BJ (cell line): ENCODE measurements at regions not wholly inside any gene's neighbourhood (a gene's known extent, or its start where the extent isn't known, plus 50 kb on each side); places are given as distances from the start of the nearest gene placed in this dataset. TPM values are rescaled to one million over a fixed set of nuclear protein-coding genes. Genes with fewer than 3 reads are reported as not detected.

Experiments used
- CTCF ChIA-PET: fragments of 350-600 bp; formaldehyde crosslinking; extraction: SDS; loops from one replicate; lab custom pipeline; 2021; ENCODE audit warnings: antibody characterized with exemption, inconsistent platforms; lab: Yijun Ruan, JAX
- POLR2A ChIA-PET: fragments of 300-600 bp; sonication (Branson Sonifier 250); formaldehyde crosslinking; extraction: SDS; loops from one replicate; lab custom pipeline; 2021; ENCODE audit warnings: antibody characterized with exemption; lab: Charles Lee
- DNase-seq: peaks from one replicate; pipeline ENCODE4 v3.0.0-alpha.2; 2011; ENCODE audit warnings: low read depth
- H3K27me3 ChIP-seq: 2 replicates; pipeline ENCODE4 v1.6.0; 2011; ENCODE audit warnings: low read length; ENCODE audit not compliant: control insufficient read depth, insufficient read depth
- H3K36me3 ChIP-seq: 2 replicates; pipeline ENCODE4 v1.5.1; 2011; ENCODE audit warnings: low read length; ENCODE audit not compliant: control insufficient read depth, insufficient read depth
- H3K4me3 ChIP-seq: 2 replicates; pipeline ENCODE4 v1.5.1; 2011; ENCODE audit warnings: low read depth, mild to moderate bottlenecking, control low read depth, low read length
- small RNA-seq: library from RNA; depleted of rRNA; stranded (forward); fragments of <200 nt; gene quantifications from one replicate; pipeline ENCODE3, GENCODE V24; 2012; ENCODE audit warnings: low replicate concordance, low read depth; ENCODE audit not compliant: insufficient read length
- TF ChIP-seq, protein P1 (sequence below): IDR thresholded peaks from 2 replicates; pipeline ENCODE4 v1.5.1; 2011; ENCODE audit warnings: low read depth, mild to moderate bottlenecking, control low read depth, inconsistent platforms, low read length, moderate library complexity; ENCODE audit not compliant: insufficient read depth

- DNase-seq, result no peak
- Histone ChIP-seq H3K36me3 (no peaks in the 10 kb centered on the region), H3K27me3 (no peaks in the 10 kb centered on the region), H3K4me3 (no peak overlapping the region)
- ChIA-PET CTCF (no interaction called here), POLR2A (no interaction called here)
- TF ChIP-seq, protein P1, sequence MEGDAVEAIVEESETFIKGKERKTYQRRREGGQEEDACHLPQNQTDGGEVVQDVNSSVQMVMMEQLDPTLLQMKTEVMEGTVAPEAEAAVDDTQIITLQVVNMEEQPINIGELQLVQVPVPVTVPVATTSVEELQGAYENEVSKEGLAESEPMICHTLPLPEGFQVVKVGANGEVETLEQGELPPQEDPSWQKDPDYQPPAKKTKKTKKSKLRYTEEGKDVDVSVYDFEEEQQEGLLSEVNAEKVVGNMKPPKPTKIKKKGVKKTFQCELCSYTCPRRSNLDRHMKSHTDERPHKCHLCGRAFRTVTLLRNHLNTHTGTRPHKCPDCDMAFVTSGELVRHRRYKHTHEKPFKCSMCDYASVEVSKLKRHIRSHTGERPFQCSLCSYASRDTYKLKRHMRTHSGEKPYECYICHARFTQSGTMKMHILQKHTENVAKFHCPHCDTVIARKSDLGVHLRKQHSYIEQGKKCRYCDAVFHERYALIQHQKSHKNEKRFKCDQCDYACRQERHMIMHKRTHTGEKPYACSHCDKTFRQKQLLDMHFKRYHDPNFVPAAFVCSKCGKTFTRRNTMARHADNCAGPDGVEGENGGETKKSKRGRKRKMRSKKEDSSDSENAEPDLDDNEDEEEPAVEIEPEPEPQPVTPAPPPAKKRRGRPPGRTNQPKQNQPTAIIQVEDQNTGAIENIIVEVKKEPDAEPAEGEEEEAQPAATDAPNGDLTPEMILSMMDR, result no peak
Observed at GRCh38 chr2:186433777-186434432, 52.2 kb upstream of the ZC3H15 start.

Small RNA genes in the stretch of these regions (small RNA-seq; reads per million reads assigned to genes)
- not detected for gene AC104058.1
